Skin of body (tissue), 1 donor: ENCODE measurements at regions not wholly inside any gene's neighbourhood (a gene's known extent, or its start where the extent isn't known, plus 50 kb on each side); places are given as distances from the start of the nearest gene placed in this dataset.

Experiments used
- DNase-seq: peaks from one replicate; lab custom pipeline; 2025; lab: John Stamatoyannopoulos, UW

- DNase-seq, result no peak
These were observed 136.1 kb downstream of the ANKRD60 start for GRCh38 chr20:58092353-58092752.

- no peak for DNase-seq
These were observed 136.6 kb downstream of the ANKRD60 start for GRCh38 chr20:58091810-58092209.

- DNase-seq, result no peak
These were observed 138.3 kb downstream of the ANKRD60 start for GRCh38 chr20:58090161-58090560.

GRCh38 chr20:58088625-58089024 is 139.8 kb downstream of the ANKRD60 start:
- no peak for DNase-seq

- DNase-seq, result no peak
These were observed 140.3 kb downstream of the ANKRD60 start for GRCh38 chr20:58088105-58088504.

GRCh38 chr20:58087562-58087858 is 140.9 kb downstream of the ANKRD60 start:
- DNase-seq, result no peak

- DNase-seq, result peak; percentile 42
These were observed 141.5 kb downstream of the ANKRD60 start for GRCh38 chr20:58086763-58087561.

- peak; percentile 17 for DNase-seq
These were observed 143.5 kb downstream of the ANKRD60 start for GRCh38 chr20:58084966-58085365.

GRCh38 chr20:58084566-58084965 is 143.9 kb downstream of the ANKRD60 start:
- DNase-seq, result no peak

GRCh38 chr20:58081846-58082245 is 146.6 kb downstream of the ANKRD60 start:
- DNase-seq, result peak; percentile 83

- peak; percentile 39 for DNase-seq
These were observed 149.5 kb downstream of the ANKRD60 start for GRCh38 chr20:58078741-58079522.

- DNase-seq, result no peak
These were observed 151.2 kb downstream of the ANKRD60 start for GRCh38 chr20:58077282-58077681.

GRCh38 chr20:58076405-58076804 is 152.0 kb downstream of the ANKRD60 start:
- DNase-seq, result no peak

- DNase-seq, result no peak
These were observed 152.7 kb downstream of the ANKRD60 start for GRCh38 chr20:58075586-58076345.

GRCh38 chr20:58073945-58074856 is 154.3 kb downstream of the ANKRD60 start:
- no peak for DNase-seq

- DNase-seq, result no peak
These were observed 155.5 kb downstream of the ANKRD60 start for GRCh38 chr20:58072695-58073671.

GRCh38 chr20:58071991-58072390 is 156.5 kb downstream of the ANKRD60 start:
- DNase-seq, result no peak

GRCh38 chr20:58071298-58071697 is 157.2 kb downstream of the ANKRD60 start:
- DNase-seq, result no peak

GRCh38 chr20:58070664-58071196 is 157.7 kb downstream of the ANKRD60 start:
- DNase-seq, result no peak
